ENCODE measurements at regions not wholly inside any gene's neighbourhood (a gene's known extent, or its start where the extent isn't known, plus 50 kb on each side); places are given as distances from the start of the nearest gene placed in this dataset.

DNA sequence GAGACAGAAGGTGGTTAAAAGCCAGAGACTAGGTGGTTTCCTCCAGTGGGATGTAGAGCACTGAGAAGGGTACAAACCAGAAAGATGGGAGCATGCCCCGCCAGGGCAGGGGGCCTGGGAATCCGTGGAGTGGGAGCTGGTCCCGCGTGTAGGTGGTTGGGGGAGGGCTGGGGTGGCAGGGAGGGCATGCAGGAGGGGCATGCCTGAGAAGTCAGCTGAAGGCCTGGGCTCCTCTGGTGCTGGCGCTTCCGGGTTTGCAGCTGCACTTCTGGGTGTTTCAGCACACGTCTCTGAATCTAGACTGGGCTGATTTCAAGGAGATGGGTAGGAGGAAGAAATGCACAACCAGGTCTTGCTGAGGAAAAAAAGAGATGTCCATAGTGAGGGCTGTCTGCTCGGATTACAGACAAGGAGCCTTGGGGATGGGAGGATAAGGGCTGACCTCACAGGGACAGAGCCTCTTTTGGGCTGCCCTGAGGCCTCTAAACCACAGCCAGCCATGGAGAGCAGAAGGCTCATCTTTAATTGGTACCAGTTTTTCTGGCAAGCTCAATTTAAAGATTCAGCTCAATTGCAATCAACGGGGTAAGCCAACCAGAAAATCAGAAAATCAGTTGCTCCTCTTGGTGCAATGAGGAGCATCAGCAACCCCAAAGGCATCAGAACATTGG is 151.9 kb downstream of the FAM43A start:
- H3K4me3 ChIP-seq (ENCODE audit: low read length) = no peak overlapping the region
- no peaks in the 10 kb centered on the region for H3K9me3 ChIP-seq (ENCODE audit: low read length)
- TF ChIP-seq TAF1 (IDR thresholded peaks at IDR 0.05; ENCODE audit: low read depth) (no peak), POLR2AphosphoS5 (IDR thresholded peaks at IDR 0.05) (no peak), REST (IDR thresholded peaks at IDR 0.05; ENCODE audit: borderline replicate concordance) (no peak), EZH2 (IDR thresholded peaks at IDR 0.05; ENCODE audit: borderline replicate concordance, insufficient read depth, low read length, poor library complexity, severe bottlenecking) (no peak), RAD21 (conservative IDR thresholded peaks at IDR 0.05) (no peak), MXI1 (conservative IDR thresholded peaks at IDR 0.05; ENCODE audit: poor library complexity, severe bottlenecking) (no peak), SMC3 (conservative IDR thresholded peaks at IDR 0.05; ENCODE audit: poor library complexity) (no peak), EP300 (conservative IDR thresholded peaks at IDR 0.05; ENCODE audit: poor library complexity, severe bottlenecking) (no peak)
- TF ChIP-seq, protein P1, sequence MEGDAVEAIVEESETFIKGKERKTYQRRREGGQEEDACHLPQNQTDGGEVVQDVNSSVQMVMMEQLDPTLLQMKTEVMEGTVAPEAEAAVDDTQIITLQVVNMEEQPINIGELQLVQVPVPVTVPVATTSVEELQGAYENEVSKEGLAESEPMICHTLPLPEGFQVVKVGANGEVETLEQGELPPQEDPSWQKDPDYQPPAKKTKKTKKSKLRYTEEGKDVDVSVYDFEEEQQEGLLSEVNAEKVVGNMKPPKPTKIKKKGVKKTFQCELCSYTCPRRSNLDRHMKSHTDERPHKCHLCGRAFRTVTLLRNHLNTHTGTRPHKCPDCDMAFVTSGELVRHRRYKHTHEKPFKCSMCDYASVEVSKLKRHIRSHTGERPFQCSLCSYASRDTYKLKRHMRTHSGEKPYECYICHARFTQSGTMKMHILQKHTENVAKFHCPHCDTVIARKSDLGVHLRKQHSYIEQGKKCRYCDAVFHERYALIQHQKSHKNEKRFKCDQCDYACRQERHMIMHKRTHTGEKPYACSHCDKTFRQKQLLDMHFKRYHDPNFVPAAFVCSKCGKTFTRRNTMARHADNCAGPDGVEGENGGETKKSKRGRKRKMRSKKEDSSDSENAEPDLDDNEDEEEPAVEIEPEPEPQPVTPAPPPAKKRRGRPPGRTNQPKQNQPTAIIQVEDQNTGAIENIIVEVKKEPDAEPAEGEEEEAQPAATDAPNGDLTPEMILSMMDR (IDR thresholded peaks at IDR 0.05; ENCODE audit: poor library complexity, severe bottlenecking) = no peak
- no peaks in the 10 kb centered on the region for H3K79me2 ChIP-seq (replicated peaks; ENCODE audit: insufficient read depth, low read length)
- H3K27ac ChIP-seq (ENCODE audit: low read length) = no peak overlapping the region
- no peak overlapping the region for H3K4me2 ChIP-seq (ENCODE audit: low read length)
- H4K20me1 ChIP-seq (ENCODE audit: insufficient read depth) = no peaks in the 10 kb centered on the region
- H3K36me3 ChIP-seq (ENCODE audit: insufficient read depth, low read length) = no peaks in the 10 kb centered on the region
- H2AFZ ChIP-seq (ENCODE audit: low read depth, low read length) = no peak overlapping the region
- H3K9ac ChIP-seq (ENCODE audit: low read length) = no peak overlapping the region
- H3K9me2 ChIP-seq (ENCODE audit: insufficient read depth, low read length) = no peaks in the 10 kb centered on the region
- H3K27me3 ChIP-seq (ENCODE audit: insufficient read depth, low read depth, low read length) = no peaks in the 10 kb centered on the region
- H3F3A ChIP-seq (ENCODE audit: insufficient read depth, low read length, poor library complexity, severe bottlenecking) = no peaks in the 10 kb centered on the region

GRCh38 chr3:194838236-194838635 is 152.6 kb downstream of the FAM43A start:
- no peaks in the 10 kb centered on the region for H4K20me1 ChIP-seq (ENCODE audit: insufficient read depth)
- H3K36me3 ChIP-seq (ENCODE audit: insufficient read depth, low read length) = no peaks in the 10 kb centered on the region
- H2AFZ ChIP-seq (ENCODE audit: low read depth, low read length) = no peak overlapping the region
- no peak overlapping the region for H3K9ac ChIP-seq (ENCODE audit: low read length)
- no peaks in the 10 kb centered on the region for H3F3A ChIP-seq (ENCODE audit: insufficient read depth, low read length, poor library complexity, severe bottlenecking)
- no peak overlapping the region for H3K27ac ChIP-seq (ENCODE audit: low read length)
- no peak overlapping the region for H3K4me2 ChIP-seq (ENCODE audit: low read length)
- H3K4me3 ChIP-seq (ENCODE audit: low read length) = no peak overlapping the region
- no peaks in the 10 kb centered on the region for H3K9me3 ChIP-seq (ENCODE audit: low read length)
- H3K79me2 ChIP-seq (replicated peaks; ENCODE audit: insufficient read depth, low read length) = no peaks in the 10 kb centered on the region
- no peaks in the 10 kb centered on the region for H3K27me3 ChIP-seq (ENCODE audit: insufficient read depth, low read depth, low read length)
- TF ChIP-seq RAD21 (conservative IDR thresholded peaks at IDR 0.05) (no peak), SMC3 (conservative IDR thresholded peaks at IDR 0.05; ENCODE audit: poor library complexity) (no peak), EZH2 (IDR thresholded peaks at IDR 0.05; ENCODE audit: borderline replicate concordance, insufficient read depth, low read length, poor library complexity, severe bottlenecking) (no peak), POLR2AphosphoS5 (IDR thresholded peaks at IDR 0.05) (no peak), TAF1 (IDR thresholded peaks at IDR 0.05; ENCODE audit: low read depth) (no peak), MXI1 (conservative IDR thresholded peaks at IDR 0.05; ENCODE audit: poor library complexity, severe bottlenecking) (no peak), EP300 (conservative IDR thresholded peaks at IDR 0.05; ENCODE audit: poor library complexity, severe bottlenecking) (no peak), REST (IDR thresholded peaks at IDR 0.05; ENCODE audit: borderline replicate concordance) (no peak)
- TF ChIP-seq, protein P1 (IDR thresholded peaks at IDR 0.05; ENCODE audit: poor library complexity, severe bottlenecking) = no peak
- H3K9me2 ChIP-seq (ENCODE audit: insufficient read depth, low read length) = no peaks in the 10 kb centered on the region
